WTC11 (cell line): ENCODE measurements at regions not wholly inside any gene's neighbourhood (a gene's known extent, or its start where the extent isn't known, plus 50 kb on each side); places are given as distances from the start of the nearest gene placed in this dataset.

ENCODE experiments used
- ATAC-seq: fragments of 200-7000 bp; cut with Tn5 transposase; 2 replicates; pipeline ENCODE4 v1.10.0; 2021; ENCODE audit warnings: mild to moderate bottlenecking, moderate library complexity
- CTCF ChIA-PET: fragments of 300-600 bp; sonication (Branson Sonifier 250); formaldehyde crosslinking; loops from one replicate; lab custom pipeline; 2021; ENCODE audit warnings: antibody characterized with exemption; lab: Charles Lee
- POLR2A ChIA-PET: fragments of 350-600 bp; sonication (Branson Sonifier 250); formaldehyde crosslinking; loops from one replicate; lab custom pipeline; 2021; ENCODE audit warnings: antibody characterized with exemption; lab: Charles Lee
- DNase-seq: peaks from one replicate; pipeline ENCODE4 v3.0.0; 2021; ENCODE audit warnings: low spot score
- H3K27ac Mint-ChIP-seq: 2 replicates; pipeline ENCODE4 v1.8.0; 2021; ENCODE audit warnings: mixed read lengths
- H3K27me3 Mint-ChIP-seq: 2 replicates; pipeline ENCODE4 v1.8.0; 2021; ENCODE audit warnings: low read depth, mild to moderate bottlenecking, moderate library complexity, mixed read lengths
- H3K36me3 Mint-ChIP-seq: 2 replicates; pipeline ENCODE4 v1.8.0; 2021; ENCODE audit warnings: mixed read lengths
- H3K4me1 Mint-ChIP-seq: 2 replicates; pipeline ENCODE4 v1.8.0; 2022; ENCODE audit warnings: mixed read lengths
- H3K4me3 Mint-ChIP-seq: 2 replicates; pipeline ENCODE4 v1.8.0; 2021; ENCODE audit warnings: mild to moderate bottlenecking, moderate library complexity, mixed read lengths
- H3K9me3 Mint-ChIP-seq: 2 replicates; pipeline ENCODE4 v1.8.0; 2021; ENCODE audit warnings: mixed read lengths
- ATF6 ChIP-seq: sonication (generic); formaldehyde crosslinking; IDR thresholded peaks from 2 replicates; pipeline ENCODE4 v1.8.1; 2023; ENCODE audit warnings: mild to moderate bottlenecking, missing genetic modification reagents
- CREB1 ChIP-seq: sonication (generic); formaldehyde crosslinking; IDR thresholded peaks from 2 replicates; pipeline ENCODE4 v1.8.0; 2023; ENCODE audit warnings: mild to moderate bottlenecking, missing genetic modification reagents
- EMX1 ChIP-seq: fragments of 250-450 bp; sonication (Bioruptor Pico); IDR thresholded peaks from 2 replicates; pipeline ENCODE4 v1.8.0; 2021; ENCODE audit warnings: mild to moderate bottlenecking
- NFE2L1 ChIP-seq: sonication (generic); formaldehyde crosslinking; IDR thresholded peaks from 2 replicates; pipeline ENCODE4 v1.8.1; 2023; ENCODE audit warnings: missing genetic modification reagents
- PRRX2 ChIP-seq: fragments of 250-450 bp; sonication (Bioruptor Pico); IDR thresholded peaks from 2 replicates; pipeline ENCODE4 v1.8.0; 2021; ENCODE audit warnings: mild to moderate bottlenecking
- SOX15 ChIP-seq: fragments of 250-450 bp; sonication (Bioruptor Pico); IDR thresholded peaks from 2 replicates; pipeline ENCODE4 v1.9.0; 2021; ENCODE audit warnings: mild to moderate bottlenecking
- STAT6 ChIP-seq: sonication (generic); formaldehyde crosslinking; conservative IDR thresholded peaks from 2 replicates; pipeline ENCODE4 v1.8.1; 2023; ENCODE audit warnings: mild to moderate bottlenecking, low read depth, missing genetic modification reagents, moderate library complexity
- USF1 ChIP-seq: sonication (generic); formaldehyde crosslinking; IDR thresholded peaks from 2 replicates; pipeline ENCODE4 v1.8.0; 2022; ENCODE audit warnings: mild to moderate bottlenecking, missing genetic modification reagents
- ZNF219 ChIP-seq: sonication (generic); formaldehyde crosslinking; IDR thresholded peaks from 2 replicates; pipeline ENCODE4 v1.8.0; 2023; ENCODE audit warnings: missing genetic modification reagents, mild to moderate bottlenecking, borderline replicate concordance
- ZNF317 ChIP-seq: sonication (generic); formaldehyde crosslinking; IDR thresholded peaks from 2 replicates; pipeline ENCODE4 v1.8.1; 2023; ENCODE audit warnings: low read depth, mild to moderate bottlenecking, moderate library complexity, missing genetic modification reagents, borderline replicate concordance
- TF ChIP-seq, protein P1 (sequence below): sonication (generic); formaldehyde crosslinking; IDR thresholded peaks from 2 replicates; pipeline ENCODE4 v1.8.1; 2023; ENCODE audit warnings: mild to moderate bottlenecking, missing genetic modification reagents, moderate library complexity
- TF ChIP-seq, protein P2 (sequence below): fragments of 250-450 bp; sonication (Bioruptor Pico); IDR thresholded peaks from 2 replicates; pipeline ENCODE4 v2.1.2; 2022; ENCODE audit warnings: mild to moderate bottlenecking, moderate library complexity
- TF ChIP-seq, protein P3 (sequence below): sonication (generic); formaldehyde crosslinking; IDR thresholded peaks from 2 replicates; pipeline ENCODE4 v1.8.1; 2023; ENCODE audit warnings: mild to moderate bottlenecking, missing genetic modification reagents, moderate library complexity
- TF ChIP-seq, protein P4 (sequence below): sonication (generic); formaldehyde crosslinking; IDR thresholded peaks from 2 replicates; pipeline ENCODE4 v1.8.0; 2023; ENCODE audit warnings: missing genetic modification reagents, mild to moderate bottlenecking, borderline replicate concordance
- TF ChIP-seq, protein P5 (sequence below): fragments of 250-450 bp; sonication (Bioruptor Pico); IDR thresholded peaks from 2 replicates; pipeline ENCODE4 v1.8.0; 2021; ENCODE audit warnings: mild to moderate bottlenecking

- no peak for TF ChIP-seq STAT6 (CRISPR knock-in tag)
- TF ChIP-seq PRRX2 (CRISPR knock-in tag): no peak
- TF ChIP-seq, protein P1, sequence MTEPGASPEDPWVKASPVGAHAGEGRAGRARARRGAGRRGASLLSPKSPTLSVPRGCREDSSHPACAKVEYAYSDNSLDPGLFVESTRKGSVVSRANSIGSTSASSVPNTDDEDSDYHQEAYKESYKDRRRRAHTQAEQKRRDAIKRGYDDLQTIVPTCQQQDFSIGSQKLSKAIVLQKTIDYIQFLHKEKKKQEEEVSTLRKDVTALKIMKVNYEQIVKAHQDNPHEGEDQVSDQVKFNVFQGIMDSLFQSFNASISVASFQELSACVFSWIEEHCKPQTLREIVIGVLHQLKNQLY (CRISPR knock-in tag): no peak
- TF ChIP-seq SOX15 (CRISPR knock-in tag): no peak
- no peak for TF ChIP-seq ZNF219 (CRISPR knock-in tag)
- TF ChIP-seq ZNF317: no peak
- TF ChIP-seq EMX1 (CRISPR knock-in tag): no peak
- TF ChIP-seq, protein P2, sequence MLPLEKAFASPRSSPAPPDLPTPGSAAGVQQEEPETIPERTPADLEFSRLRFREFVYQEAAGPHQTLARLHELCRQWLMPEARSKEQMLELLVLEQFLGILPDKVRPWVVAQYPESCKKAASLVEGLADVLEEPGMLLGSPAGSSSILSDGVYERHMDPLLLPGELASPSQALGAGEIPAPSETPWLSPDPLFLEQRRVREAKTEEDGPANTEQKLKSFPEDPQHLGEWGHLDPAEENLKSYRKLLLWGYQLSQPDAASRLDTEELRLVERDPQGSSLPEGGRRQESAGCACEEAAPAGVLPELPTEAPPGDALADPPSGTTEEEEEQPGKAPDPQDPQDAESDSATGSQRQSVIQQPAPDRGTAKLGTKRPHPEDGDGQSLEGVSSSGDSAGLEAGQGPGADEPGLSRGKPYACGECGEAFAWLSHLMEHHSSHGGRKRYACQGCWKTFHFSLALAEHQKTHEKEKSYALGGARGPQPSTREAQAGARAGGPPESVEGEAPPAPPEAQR (CRISPR knock-in tag): no peak
These were observed 428.9 kb upstream of the IL12A start (continued) for GRCh38 chr3:159559771-159560170.

- ATAC-seq: peak; percentile 85
- POLR2A ChIA-PET: interaction anchor here (0.6 kb wide), 1 partner anchor 102 kb away, joined by 5 read pairs; no protein-coding TSS in a partner anchor
- Mint-ChIP-seq H3K9me3 (no peaks in the 10 kb centered on the region), H3K4me3 (peak overlapping the region; percentile 50), H3K27me3 (peaks cover 46% of the 10 kb centered on the region), H3K4me1 (peaks cover 41% of the 10 kb centered on the region), H3K36me3 (no peaks in the 10 kb centered on the region), H3K27ac (peak overlapping the region; percentile 98)
- CTCF ChIA-PET: interaction anchor here (0.6 to 3.4 kb wide), 8 partner anchors 26 to 1695 kb away, joined by 3 to 18 read pairs (median 5); partner anchors contain the start of gene IL12A
- DNase-seq: peak; percentile 13
- TF ChIP-seq USF1 (peak; percentile 84), ATF6 (CRISPR knock-in tag) (no peak), NFE2L1 (CRISPR knock-in tag) (0 out of 2 replicates have a peak, but pooled peaks have one; percentile 20), CREB1 (no peak)
- TF ChIP-seq, protein P3, sequence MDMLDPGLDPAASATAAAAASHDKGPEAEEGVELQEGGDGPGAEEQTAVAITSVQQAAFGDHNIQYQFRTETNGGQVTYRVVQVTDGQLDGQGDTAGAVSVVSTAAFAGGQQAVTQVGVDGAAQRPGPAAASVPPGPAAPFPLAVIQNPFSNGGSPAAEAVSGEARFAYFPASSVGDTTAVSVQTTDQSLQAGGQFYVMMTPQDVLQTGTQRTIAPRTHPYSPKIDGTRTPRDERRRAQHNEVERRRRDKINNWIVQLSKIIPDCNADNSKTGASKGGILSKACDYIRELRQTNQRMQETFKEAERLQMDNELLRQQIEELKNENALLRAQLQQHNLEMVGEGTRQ (CRISPR knock-in tag): peak; percentile 88
- TF ChIP-seq, protein P4, sequence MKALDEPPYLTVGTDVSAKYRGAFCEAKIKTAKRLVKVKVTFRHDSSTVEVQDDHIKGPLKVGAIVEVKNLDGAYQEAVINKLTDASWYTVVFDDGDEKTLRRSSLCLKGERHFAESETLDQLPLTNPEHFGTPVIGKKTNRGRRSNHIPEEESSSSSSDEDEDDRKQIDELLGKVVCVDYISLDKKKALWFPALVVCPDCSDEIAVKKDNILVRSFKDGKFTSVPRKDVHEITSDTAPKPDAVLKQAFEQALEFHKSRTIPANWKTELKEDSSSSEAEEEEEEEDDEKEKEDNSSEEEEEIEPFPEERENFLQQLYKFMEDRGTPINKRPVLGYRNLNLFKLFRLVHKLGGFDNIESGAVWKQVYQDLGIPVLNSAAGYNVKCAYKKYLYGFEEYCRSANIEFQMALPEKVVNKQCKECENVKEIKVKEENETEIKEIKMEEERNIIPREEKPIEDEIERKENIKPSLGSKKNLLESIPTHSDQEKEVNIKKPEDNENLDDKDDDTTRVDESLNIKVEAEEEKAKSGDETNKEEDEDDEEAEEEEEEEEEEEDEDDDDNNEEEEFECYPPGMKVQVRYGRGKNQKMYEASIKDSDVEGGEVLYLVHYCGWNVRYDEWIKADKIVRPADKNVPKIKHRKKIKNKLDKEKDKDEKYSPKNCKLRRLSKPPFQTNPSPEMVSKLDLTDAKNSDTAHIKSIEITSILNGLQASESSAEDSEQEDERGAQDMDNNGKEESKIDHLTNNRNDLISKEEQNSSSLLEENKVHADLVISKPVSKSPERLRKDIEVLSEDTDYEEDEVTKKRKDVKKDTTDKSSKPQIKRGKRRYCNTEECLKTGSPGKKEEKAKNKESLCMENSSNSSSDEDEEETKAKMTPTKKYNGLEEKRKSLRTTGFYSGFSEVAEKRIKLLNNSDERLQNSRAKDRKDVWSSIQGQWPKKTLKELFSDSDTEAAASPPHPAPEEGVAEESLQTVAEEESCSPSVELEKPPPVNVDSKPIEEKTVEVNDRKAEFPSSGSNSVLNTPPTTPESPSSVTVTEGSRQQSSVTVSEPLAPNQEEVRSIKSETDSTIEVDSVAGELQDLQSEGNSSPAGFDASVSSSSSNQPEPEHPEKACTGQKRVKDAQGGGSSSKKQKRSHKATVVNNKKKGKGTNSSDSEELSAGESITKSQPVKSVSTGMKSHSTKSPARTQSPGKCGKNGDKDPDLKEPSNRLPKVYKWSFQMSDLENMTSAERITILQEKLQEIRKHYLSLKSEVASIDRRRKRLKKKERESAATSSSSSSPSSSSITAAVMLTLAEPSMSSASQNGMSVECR (CRISPR knock-in tag): no peak
- TF ChIP-seq, protein P5, sequence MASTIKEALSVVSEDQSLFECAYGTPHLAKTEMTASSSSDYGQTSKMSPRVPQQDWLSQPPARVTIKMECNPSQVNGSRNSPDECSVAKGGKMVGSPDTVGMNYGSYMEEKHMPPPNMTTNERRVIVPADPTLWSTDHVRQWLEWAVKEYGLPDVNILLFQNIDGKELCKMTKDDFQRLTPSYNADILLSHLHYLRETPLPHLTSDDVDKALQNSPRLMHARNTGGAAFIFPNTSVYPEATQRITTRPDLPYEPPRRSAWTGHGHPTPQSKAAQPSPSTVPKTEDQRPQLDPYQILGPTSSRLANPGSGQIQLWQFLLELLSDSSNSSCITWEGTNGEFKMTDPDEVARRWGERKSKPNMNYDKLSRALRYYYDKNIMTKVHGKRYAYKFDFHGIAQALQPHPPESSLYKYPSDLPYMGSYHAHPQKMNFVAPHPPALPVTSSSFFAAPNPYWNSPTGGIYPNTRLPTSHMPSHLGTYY: no peak
These were observed 428.2 kb upstream of the IL12A start for GRCh38 chr3:159560214-159560979.
